ENCODE measurements at regions not wholly inside any gene's neighbourhood (a gene's known extent, or its start where the extent isn't known, plus 50 kb on each side); places are given as distances from the start of the nearest gene placed in this dataset.

- no peak overlapping the region for H3K27ac ChIP-seq
- TF ChIP-seq, protein P1, sequence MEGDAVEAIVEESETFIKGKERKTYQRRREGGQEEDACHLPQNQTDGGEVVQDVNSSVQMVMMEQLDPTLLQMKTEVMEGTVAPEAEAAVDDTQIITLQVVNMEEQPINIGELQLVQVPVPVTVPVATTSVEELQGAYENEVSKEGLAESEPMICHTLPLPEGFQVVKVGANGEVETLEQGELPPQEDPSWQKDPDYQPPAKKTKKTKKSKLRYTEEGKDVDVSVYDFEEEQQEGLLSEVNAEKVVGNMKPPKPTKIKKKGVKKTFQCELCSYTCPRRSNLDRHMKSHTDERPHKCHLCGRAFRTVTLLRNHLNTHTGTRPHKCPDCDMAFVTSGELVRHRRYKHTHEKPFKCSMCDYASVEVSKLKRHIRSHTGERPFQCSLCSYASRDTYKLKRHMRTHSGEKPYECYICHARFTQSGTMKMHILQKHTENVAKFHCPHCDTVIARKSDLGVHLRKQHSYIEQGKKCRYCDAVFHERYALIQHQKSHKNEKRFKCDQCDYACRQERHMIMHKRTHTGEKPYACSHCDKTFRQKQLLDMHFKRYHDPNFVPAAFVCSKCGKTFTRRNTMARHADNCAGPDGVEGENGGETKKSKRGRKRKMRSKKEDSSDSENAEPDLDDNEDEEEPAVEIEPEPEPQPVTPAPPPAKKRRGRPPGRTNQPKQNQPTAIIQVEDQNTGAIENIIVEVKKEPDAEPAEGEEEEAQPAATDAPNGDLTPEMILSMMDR (conservative IDR thresholded peaks at IDR 0.05), result no peak
Measured at GRCh38 chr13:21826214-21827015, 155.5 kb downstream of the FGF9 start.

DNA sequence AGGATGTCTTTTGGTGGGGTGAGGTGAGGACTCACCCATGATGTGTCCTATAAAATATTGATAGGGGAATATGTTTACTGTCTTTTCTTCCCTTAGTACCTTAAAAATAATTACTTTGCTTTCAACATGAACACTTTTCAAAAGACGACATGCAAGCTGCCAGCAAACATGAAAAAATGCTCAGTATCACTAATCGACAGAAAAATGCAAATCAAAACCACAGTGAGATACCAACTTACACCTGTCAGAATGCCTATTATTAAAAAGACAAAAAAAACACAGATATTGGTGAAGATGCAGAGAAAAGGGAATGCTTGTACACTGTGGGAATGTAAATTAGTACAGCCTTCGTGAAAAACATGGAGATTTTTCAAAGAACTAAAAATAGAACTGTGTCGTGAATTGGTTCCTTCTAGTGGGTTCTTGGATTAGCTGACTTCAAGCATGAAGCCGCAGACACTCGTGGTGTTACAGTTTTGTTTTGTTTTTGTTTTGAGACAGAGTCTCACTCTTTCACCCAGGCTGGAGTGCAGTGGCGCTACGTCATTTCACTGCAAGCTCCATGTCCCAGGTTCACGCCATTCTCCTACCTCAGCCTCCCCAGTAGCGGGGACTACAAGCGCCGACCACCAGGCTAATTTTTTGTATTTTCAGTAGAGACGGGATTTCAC is 160.9 kb downstream of the FGF9 start:
- TF ChIP-seq, protein P1 (conservative IDR thresholded peaks at IDR 0.05), result no peak
- H3K27ac ChIP-seq, result no peak overlapping the region

DNA sequence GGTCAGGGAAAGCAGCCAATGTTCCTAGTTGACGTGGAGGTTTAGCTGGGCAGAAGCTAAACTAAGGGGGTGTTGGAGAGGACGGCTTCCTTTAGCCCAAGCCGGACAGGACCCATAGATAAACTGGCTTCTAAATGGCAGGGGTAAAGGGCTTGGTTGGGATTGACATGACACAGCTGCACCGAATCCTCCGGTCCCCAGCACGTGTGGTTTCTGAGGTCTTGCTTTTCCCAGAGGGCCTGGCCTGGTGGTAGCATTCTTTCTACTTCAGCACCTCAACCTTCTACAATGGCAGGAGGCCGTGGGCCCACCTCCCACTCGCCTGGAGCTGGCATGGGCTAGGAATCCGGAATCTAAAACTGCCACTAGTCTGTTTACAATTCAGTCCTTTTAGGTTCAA is 163.0 kb downstream of the FGF9 start:
- TF ChIP-seq, protein P1 (conservative IDR thresholded peaks at IDR 0.05), result no peak

DNA sequence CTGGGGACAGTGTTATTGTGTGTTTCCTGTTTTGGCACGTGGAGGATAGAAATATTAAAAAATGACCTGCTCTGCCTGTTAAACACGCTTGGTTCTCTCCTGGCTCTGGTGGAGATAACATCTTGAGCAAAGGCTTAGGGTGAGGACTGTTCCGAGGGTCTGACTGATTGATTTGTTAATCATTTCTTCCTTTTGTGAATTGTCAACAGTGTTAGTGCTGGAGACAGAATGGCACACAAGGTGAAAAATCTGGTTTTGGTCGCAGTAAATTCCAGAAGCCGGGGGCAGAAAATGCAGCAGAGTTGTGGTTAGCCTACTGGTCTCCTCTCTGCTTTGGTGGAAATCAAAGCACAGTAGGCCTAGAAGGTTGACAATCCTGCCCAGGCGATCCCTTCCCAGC is 163.6 kb downstream of the FGF9 start:
- H3K27ac ChIP-seq, result peak overlapping the region; percentile 72
- TF ChIP-seq, protein P1 (conservative IDR thresholded peaks at IDR 0.05), result no peak

More for the DNA sequence above, 163.0 kb downstream of the FGF9 start:
- H3K27ac ChIP-seq, result peak overlapping the region; percentile 72

- TF ChIP-seq, protein P1 (conservative IDR thresholded peaks at IDR 0.05), result no peak
- H3K27ac ChIP-seq, result no peak overlapping the region
Measured at GRCh38 chr13:21837288-21837687, 166.4 kb downstream of the FGF9 start.

DNA sequence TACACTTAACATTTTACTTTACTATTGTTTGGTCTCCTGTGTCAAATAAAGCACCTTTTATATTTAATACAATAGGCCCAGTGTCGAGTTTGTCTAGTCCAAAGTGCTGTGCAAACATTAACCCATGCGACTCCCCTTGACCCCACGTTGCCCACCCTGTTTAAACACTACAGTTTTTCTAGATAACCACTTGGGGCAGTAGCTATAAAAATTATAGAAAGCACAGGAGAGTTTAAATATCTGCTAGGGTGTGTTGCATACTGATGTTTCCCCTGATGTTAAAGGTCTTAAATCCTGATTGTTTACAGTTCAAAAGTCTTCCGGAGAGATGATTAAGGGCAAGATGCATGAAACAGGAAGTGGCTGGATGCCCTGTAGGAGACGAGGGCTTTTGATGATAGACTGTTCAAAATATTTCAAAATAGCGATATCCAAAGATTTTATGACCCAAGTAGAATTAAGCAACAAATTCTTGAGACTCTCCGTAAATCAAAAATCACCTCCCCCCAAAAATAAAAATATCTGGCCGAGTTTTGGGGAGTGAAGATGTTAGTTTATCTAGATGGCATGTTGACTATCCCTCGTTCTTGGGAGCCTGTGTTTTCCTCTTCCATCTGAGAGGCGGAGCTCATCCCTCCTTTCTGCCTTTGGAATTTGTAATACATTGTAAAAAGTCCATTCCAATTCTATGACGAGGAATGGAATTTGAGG is 167.1 kb downstream of the FGF9 start:
- no peak overlapping the region for H3K27ac ChIP-seq
- TF ChIP-seq, protein P1 (conservative IDR thresholded peaks at IDR 0.05), result no peak

GRCh38 chr13:21846605-21847004 is 175.7 kb downstream of the FGF9 start:
- H3K27ac ChIP-seq, result no peak overlapping the region
- TF ChIP-seq, protein P1 (conservative IDR thresholded peaks at IDR 0.05), result no peak
